Cardiac septum (tissue), 1 donor: ENCODE measurements at regions not wholly inside any gene's neighbourhood (a gene's known extent, or its start where the extent isn't known, plus 50 kb on each side); places are given as distances from the start of the nearest gene placed in this dataset.

Experiments
- DNase-seq: peaks from one replicate; pipeline ENCODE4 v3.0.0-alpha.2; 2020; ENCODE audit warnings: low spot score
- intact Hi-C: fragments of 100-400 bp; cut with DNase I; formaldehyde crosslinking; loops from one replicate; pipeline ENCODE4 v1.14.0; 2022
- donor health status: DM: no; HTN: no; CAD: no.

- DNase-seq, result no peak
- intact Hi-C loops, result no loop called here
Observed at GRCh38 chr12:81866081-81866480, 106.9 kb upstream of the PPFIA2 start.

GRCh38 chr12:81863406-81863805 lies 104.3 kb upstream of the PPFIA2 start:
- DNase-seq, result no peak
- intact Hi-C loops, result no loop called here

GRCh38 chr12:81859521-81859920 lies 100.4 kb upstream of the PPFIA2 start:
- no peak for DNase-seq
- intact Hi-C loops, result no loop called here

DNA sequence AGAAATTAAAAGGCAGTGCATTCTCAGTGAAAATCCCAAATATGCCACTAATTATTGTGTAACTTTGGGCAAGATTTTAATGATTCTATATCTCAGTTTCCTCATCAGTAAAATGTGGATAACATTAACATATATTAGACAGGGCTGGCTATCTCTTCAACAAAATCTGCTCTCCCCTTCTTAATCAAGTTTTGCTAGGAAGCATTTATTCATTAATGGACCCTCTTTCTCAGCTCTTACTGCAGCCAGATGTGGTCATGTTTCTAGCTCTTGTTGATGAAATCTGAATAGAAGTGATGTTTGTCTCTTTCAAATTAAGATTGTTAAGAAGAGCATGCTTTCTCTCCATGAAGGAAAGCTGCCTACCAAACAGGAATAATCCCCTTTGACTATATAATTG lies 84.4 kb upstream of the PPFIA2 start:
- intact Hi-C loops, result no loop called here
- no peak for DNase-seq

DNA sequence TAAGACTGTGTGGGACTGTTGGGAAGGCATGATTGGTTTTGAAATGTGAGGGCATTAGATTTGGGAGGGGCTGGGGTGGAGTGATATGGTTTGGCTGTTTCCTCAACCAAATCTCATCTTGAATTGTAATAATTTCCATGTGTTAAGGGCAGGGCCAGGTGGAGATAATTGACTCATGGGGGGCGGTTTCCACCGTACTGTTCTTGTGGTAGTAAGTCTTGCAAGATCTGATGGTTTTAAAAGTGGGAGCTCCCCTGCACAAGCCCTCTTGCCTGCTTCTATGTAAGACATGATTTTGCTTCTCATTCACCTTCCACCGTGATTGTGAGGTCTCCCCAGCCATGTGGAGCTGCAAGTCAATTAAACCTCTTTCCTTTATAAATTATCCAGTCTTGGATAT lies 76.6 kb upstream of the PPFIA2 start:
- intact Hi-C loops, result no loop called here
- no peak for DNase-seq

- intact Hi-C loops, result no loop called here
- DNase-seq, result no peak
Observed at GRCh38 chr12:81819991-81820633, 61.0 kb upstream of the PPFIA2 start.

DNA sequence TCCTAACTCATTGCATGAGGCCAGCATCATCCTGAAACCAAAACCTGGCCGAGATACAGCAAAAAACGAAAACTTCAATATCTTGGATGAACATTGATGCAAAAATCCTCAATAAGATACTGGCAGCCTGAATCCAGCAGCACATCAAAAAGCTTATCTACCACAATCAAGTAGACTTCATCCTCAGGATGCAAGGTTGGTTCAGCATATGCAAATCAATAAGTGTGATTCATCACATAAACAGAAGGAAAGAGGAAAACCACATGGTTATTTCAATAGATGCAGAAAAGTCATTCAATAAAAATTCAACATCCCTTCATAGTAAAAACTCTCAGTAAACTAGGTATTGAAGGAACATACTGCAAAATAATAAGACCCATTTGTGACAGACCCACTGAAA lies 56.5 kb upstream of the PPFIA2 start:
- DNase-seq, result no peak
- intact Hi-C loops, result no loop called here

DNA sequence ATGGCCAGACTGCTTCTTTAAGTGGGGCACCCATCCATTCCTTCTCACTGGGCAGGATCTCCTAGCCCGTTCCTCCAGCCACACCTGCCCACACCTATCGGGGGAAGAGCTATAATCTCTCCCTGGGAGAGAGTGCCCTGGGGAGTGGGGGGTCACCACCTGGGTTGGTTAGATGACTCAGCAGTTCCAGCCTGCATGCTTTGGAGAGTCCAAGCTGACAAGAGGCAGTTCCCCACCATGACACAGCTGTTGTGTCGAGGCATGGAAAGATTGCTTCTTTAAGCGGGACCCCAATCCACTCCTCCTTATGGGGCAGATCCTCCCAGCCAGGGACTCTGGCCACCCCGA lies 52.6 kb upstream of the PPFIA2 start:
- intact Hi-C loops, result no loop called here
- no peak for DNase-seq

- DNase-seq, result no peak
- intact Hi-C loops, result no loop called here
Observed at GRCh38 chr12:81811061-81811777, 52.1 kb upstream of the PPFIA2 start.

DNA sequence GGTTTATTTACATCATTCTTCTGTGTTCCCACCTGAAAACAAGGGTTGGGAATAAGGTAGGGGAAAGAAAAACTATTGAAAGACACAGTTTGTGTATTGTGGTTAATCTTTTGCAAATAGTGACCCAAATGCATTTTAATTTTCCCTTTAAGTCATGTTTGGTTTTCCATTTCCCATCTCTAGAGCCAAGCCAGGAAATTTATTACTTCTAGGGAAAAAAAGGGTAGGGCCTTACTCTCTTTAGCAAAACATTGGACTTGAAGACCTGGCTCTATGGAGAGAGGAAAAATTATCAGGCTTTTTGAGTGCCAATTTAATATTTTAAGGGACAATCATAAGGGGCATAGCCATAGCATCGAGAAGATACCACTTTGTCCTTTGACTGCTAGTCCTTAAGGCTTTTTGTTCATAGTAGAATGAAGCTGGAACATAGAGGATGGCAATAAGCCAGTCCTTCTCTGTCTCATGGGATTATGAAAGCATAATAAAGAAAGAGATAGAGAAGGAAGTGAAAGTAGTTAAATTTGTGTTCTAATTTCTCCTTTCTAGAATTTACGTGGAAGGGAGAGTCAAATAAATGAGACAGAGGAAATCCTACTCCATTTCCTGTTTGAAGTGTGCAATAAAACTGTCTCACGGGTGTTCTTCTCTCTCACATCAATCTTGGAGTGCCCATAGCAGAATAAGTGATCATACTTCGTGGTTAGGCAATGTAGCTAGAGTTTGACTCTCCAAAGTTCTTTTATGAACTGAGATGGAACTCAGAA lies 50.9 kb upstream of the PPFIA2 start:
- intact Hi-C loops, result no loop called here
- no peak for DNase-seq

- intact Hi-C loops, result no loop called here
- DNase-seq, result no peak
Observed at GRCh38 chr12:81809113-81809777, 50.1 kb upstream of the PPFIA2 start.
